ENCODE measurements at regions not wholly inside any gene's neighbourhood (a gene's known extent, or its start where the extent isn't known, plus 50 kb on each side); places are given as distances from the start of the nearest gene placed in this dataset.

DNA sequence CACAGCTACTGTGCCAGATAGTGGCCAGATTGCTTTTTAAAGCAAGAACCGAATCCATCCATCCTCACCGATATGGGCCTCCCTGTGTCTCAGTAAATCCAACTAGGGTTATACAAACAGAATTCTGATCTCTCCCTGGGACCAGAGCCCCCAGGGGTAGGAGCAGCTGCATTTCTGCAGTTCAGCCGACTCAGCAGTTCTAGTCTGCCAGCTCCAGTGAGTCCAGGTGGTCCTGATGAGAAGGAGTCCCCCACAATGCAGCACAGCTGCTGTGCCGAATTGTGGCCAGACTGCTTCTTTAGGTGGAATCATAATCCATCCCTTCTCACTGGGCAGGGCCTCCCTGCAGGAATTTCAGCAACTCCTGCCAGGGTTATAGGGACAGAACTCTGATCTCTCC, 532.9 kb downstream of the ACTRT1 start (continued):
- TF ChIP-seq ZNF274 (IDR thresholded peaks at IDR 0.05; ENCODE audit: low read length) (no peak), ZNF274 (tag by site-specific recombination; IDR thresholded peaks at IDR 0.05; ENCODE audit: borderline replicate concordance) (no peak), ZNF121 (tag by site-specific recombination; IDR thresholded peaks at IDR 0.05) (no peak), ZNF501 (tag by site-specific recombination; IDR thresholded peaks at IDR 0.05) (no peak), SETDB1 (IDR thresholded peaks at IDR 0.05; ENCODE audit: insufficient read length, low read length) (no peak)
- TF ChIP-seq, protein P1, sequence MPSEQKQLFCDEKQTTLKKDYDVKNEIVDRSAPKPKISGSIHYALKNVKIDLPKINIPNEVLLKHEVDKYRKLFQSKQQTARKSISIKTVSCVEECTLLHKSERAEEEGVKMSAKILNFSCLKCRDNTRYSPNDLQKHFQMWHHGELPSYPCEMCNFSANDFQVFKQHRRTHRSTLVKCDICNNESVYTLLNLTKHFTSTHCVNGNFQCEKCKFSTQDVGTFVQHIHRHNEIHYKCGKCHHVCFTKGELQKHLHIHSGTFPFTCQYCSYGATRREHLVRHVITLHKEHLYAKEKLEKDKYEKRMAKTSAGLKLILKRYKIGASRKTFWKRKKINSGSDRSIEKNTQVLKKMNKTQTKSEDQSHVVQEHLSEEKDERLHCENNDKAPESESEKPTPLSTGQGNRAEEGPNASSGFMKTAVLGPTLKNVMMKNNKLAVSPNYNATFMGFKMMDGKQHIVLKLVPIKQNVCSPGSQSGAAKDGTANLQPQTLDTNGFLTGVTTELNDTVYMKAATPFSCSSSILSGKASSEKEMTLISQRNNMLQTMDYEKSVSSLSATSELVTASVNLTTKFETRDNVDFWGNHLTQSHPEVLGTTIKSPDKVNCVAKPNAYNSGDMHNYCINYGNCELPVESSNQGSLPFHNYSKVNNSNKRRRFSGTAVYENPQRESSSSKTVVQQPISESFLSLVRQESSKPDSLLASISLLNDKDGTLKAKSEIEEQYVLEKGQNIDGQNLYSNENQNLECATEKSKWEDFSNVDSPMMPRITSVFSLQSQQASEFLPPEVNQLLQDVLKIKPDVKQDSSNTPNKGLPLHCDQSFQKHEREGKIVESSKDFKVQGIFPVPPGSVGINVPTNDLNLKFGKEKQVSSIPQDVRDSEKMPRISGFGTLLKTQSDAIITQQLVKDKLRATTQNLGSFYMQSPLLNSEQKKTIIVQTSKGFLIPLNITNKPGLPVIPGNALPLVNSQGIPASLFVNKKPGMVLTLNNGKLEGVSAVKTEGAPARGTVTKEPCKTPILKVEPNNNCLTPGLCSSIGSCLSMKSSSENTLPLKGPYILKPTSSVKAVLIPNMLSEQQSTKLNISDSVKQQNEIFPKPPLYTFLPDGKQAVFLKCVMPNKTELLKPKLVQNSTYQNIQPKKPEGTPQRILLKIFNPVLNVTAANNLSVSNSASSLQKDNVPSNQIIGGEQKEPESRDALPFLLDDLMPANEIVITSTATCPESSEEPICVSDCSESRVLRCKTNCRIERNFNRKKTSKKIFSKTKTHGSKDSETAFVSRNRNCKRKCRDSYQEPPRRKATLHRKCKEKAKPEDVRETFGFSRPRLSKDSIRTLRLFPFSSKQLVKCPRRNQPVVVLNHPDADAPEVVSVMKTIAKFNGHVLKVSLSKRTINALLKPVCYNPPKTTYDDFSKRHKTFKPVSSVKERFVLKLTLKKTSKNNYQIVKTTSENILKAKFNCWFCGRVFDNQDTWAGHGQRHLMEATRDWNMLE (tag by site-specific recombination; conservative IDR thresholded peaks at IDR 0.05; ENCODE audit: low read depth): no peak
- TF ChIP-seq, protein P2, sequence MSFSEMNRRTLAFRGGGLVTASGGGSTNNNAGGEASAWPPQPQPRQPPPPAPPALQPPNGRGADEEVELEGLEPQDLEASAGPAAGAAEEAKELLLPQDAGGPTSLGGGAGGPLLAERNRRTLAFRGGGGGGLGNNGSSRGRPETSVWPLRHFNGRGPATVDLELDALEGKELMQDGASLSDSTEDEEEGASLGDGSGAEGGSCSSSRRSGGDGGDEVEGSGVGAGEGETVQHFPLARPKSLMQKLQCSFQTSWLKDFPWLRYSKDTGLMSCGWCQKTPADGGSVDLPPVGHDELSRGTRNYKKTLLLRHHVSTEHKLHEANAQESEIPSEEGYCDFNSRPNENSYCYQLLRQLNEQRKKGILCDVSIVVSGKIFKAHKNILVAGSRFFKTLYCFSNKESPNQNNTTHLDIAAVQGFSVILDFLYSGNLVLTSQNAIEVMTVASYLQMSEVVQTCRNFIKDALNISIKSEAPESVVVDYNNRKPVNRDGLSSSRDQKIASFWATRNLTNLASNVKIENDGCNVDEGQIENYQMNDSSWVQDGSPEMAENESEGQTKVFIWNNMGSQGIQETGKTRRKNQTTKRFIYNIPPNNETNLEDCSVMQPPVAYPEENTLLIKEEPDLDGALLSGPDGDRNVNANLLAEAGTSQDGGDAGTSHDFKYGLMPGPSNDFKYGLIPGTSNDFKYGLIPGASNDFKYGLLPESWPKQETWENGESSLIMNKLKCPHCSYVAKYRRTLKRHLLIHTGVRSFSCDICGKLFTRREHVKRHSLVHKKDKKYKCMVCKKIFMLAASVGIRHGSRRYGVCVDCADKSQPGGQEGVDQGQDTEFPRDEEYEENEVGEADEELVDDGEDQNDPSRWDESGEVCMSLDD (tag by site-specific recombination; IDR thresholded peaks at IDR 0.05): no peak

DNA sequence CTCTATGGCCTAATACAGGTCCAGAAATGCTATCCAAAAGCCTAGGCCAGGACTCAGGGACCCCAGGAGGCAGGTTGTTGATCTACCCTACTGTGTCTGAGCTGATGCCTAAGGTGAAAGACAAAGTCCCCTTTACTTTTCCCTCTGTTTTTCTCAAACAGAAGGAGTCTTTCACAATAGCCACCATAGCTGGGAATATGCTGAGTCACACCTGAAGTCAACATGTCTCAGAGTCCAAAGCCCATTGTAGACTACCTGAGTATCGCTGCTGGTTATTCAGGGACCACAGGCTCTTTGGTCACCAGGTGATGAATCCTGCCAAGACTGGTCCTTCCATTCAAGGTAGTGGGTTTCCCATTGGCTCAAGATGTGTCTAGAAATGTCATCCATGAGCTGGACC, 562.2 kb downstream of the ACTRT1 start:
- ChIA-PET CTCF (no interaction called here), POLR2A (no interaction called here)
- Histone ChIP-seq H3K4me1 (ENCODE audit: control insufficient read depth, insufficient read depth, low read length) (no peaks in the 10 kb centered on the region), H3K36me3 (ENCODE audit: control insufficient read depth in 2 of 2, insufficient read depth in 1 of 2, low read length in 2 of 2) (no peaks in the 10 kb centered on the region), H3K27ac (ENCODE audit: extremely low read depth, low read depth, low read length) (no peak overlapping the region), H3K4me3 (ENCODE audit: low read depth, low read length) (no peak overlapping the region), H3K9me3 (ENCODE audit: control insufficient read depth, insufficient read depth, low read depth, low read length) (no peaks in the 10 kb centered on the region)
- TF ChIP-seq ZNF501 (tag by site-specific recombination; IDR thresholded peaks at IDR 0.05): no peak

GRCh38 chrX:127466211-127466610, 586.0 kb downstream of the ACTRT1 start:
- Histone ChIP-seq H3K9me3 (ENCODE audit: control insufficient read depth, insufficient read depth, low read depth, low read length) (no peaks in the 10 kb centered on the region), H3K36me3 (ENCODE audit: control insufficient read depth in 2 of 2, insufficient read depth in 1 of 2, low read length in 2 of 2) (no peaks in the 10 kb centered on the region), H3K27ac (ENCODE audit: extremely low read depth, low read depth, low read length) (no peak overlapping the region), H3K4me3 (ENCODE audit: low read depth, low read length) (no peak overlapping the region), H3K4me1 (ENCODE audit: control insufficient read depth, insufficient read depth, low read length) (no peaks in the 10 kb centered on the region)
- ChIA-PET POLR2A (no interaction called here), CTCF (no interaction called here)
- TF ChIP-seq ZNF830 (tag by site-specific recombination; IDR thresholded peaks at IDR 0.05; ENCODE audit: low read depth): no peak
- TF ChIP-seq ZEB2 (tag by site-specific recombination; IDR thresholded peaks at IDR 0.05): no peak
- TF ChIP-seq OVOL3 (tag by site-specific recombination; IDR thresholded peaks at IDR 0.05): no peak
- no peak for TF ChIP-seq SCRT1 (tag by site-specific recombination; IDR thresholded peaks at IDR 0.05; ENCODE audit: borderline replicate concordance)
- no peak for TF ChIP-seq ZNF174 (tag by site-specific recombination; IDR thresholded peaks at IDR 0.05)

DNA sequence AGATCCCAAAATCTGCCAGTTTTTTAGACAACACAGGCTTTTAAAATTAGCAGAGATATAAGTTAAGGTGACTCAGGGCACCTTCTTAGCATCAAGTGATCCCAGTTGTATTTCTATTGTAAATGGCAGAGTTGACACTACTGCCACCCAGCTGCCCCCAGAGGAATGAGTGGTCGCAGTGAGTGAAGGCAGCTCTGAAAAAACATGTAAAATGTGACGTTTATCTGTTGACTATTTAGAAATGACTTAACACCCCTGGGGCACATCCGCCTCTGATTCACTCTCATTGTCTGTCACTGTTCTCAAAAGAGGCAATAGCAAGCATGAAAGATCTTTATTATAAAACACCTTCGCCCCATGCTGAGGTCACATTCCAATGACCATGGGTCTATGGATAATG, 592.4 kb downstream of the ACTRT1 start:
- ChIA-PET CTCF (no interaction called here), POLR2A (no interaction called here)
- no peak for TF ChIP-seq ZNF19 (tag by site-specific recombination; IDR thresholded peaks at IDR 0.05; ENCODE audit: low read depth)
- no peak for TF ChIP-seq ZBTB21 (tag by site-specific recombination; IDR thresholded peaks at IDR 0.05)
- no peak for TF ChIP-seq ZNF112 (tag by site-specific recombination; IDR thresholded peaks at IDR 0.05)
- no peak for TF ChIP-seq ZNF324 (tag by site-specific recombination; IDR thresholded peaks at IDR 0.05)
- TF ChIP-seq ZNF280D (tag by site-specific recombination; IDR thresholded peaks at IDR 0.05): no peak
- no peak for TF ChIP-seq ZNF184 (tag by site-specific recombination; IDR thresholded peaks at IDR 0.05)
- TF ChIP-seq ZNF596 (tag by site-specific recombination; IDR thresholded peaks at IDR 0.05): no peak
- TF ChIP-seq HOXA7 (CRISPR knock-in tag; IDR thresholded peaks at IDR 0.05; ENCODE audit: borderline replicate concordance): no peak
- no peaks in the 10 kb centered on the region for H3K36me3 ChIP-seq (ENCODE audit: control insufficient read depth in 2 of 2, insufficient read depth in 1 of 2, low read length in 2 of 2)
- H3K4me1 ChIP-seq (ENCODE audit: control insufficient read depth, insufficient read depth, low read length): no peaks in the 10 kb centered on the region
- no peak overlapping the region for H3K4me3 ChIP-seq (ENCODE audit: low read depth, low read length)
- no peaks in the 10 kb centered on the region for H3K9me3 ChIP-seq (ENCODE audit: control insufficient read depth, insufficient read depth, low read depth, low read length)
- no peak overlapping the region for H3K27ac ChIP-seq (ENCODE audit: extremely low read depth, low read depth, low read length)
